Hepatocyte (in vitro differentiated cells): ENCODE measurements at regions not wholly inside any gene's neighbourhood (a gene's known extent, or its start where the extent isn't known, plus 50 kb on each side); places are given as distances from the start of the nearest gene placed in this dataset.

ENCODE experiments used
- EZH2phosphoT487 ChIP-seq: fragments of 200-600 bp; sonication (generic); IDR thresholded peaks from one replicate; pipeline ENCODE4 v1.6.1; 2018; ENCODE audit warnings: antibody characterized with exemption, mild to moderate bottlenecking, low read depth, moderate library complexity; ENCODE audit not compliant: unreplicated experiment, severe bottlenecking
- TF ChIP-seq, protein P1 (sequence below): fragments of 200-600 bp; sonication (generic); IDR thresholded peaks from 2 replicates; pipeline ENCODE4 v1.5.1; 2016; ENCODE audit warnings: antibody characterized with exemption, mild to moderate bottlenecking; ENCODE audit not compliant: poor library complexity

GRCh38 chr3:147962408-147963164 is 553.4 kb downstream of the ZIC1 start:
- TF ChIP-seq, protein P1, sequence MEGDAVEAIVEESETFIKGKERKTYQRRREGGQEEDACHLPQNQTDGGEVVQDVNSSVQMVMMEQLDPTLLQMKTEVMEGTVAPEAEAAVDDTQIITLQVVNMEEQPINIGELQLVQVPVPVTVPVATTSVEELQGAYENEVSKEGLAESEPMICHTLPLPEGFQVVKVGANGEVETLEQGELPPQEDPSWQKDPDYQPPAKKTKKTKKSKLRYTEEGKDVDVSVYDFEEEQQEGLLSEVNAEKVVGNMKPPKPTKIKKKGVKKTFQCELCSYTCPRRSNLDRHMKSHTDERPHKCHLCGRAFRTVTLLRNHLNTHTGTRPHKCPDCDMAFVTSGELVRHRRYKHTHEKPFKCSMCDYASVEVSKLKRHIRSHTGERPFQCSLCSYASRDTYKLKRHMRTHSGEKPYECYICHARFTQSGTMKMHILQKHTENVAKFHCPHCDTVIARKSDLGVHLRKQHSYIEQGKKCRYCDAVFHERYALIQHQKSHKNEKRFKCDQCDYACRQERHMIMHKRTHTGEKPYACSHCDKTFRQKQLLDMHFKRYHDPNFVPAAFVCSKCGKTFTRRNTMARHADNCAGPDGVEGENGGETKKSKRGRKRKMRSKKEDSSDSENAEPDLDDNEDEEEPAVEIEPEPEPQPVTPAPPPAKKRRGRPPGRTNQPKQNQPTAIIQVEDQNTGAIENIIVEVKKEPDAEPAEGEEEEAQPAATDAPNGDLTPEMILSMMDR: no peak
- no peak for TF ChIP-seq EZH2phosphoT487
